GM19455 (cell line): ENCODE measurements at regions not wholly inside any gene's neighbourhood (a gene's known extent, or its start where the extent isn't known, plus 50 kb on each side); places are given as distances from the start of the nearest gene placed in this dataset.

Experiments
- ATAC-seq: cut with Tn5 transposase; IDR thresholded peaks from one replicate; pipeline ENCODE4 v1.9.1; 2021; ENCODE audit not compliant: unreplicated experiment

DNA sequence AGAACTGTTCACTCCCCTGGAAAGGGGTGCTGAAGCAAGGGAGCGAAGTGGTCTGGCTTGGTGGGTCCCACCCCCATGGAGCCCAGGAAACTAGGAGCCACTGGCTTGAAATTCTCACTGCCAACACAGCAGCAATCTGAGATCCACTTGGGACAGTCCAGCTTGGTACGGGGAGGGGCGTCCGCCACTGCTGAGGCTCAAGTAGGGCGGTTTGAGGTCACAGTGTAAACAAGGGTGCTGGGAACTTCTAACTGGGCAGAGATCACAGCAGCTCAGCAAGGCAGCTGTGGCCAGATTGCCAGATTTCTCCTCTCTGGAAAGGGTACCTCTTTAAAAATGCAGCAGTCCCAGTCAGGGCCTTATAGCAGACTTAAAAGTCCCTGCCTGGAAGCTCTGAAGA is 53.9 kb upstream of the GALNTL6 start:
- no peak for ATAC-seq

DNA sequence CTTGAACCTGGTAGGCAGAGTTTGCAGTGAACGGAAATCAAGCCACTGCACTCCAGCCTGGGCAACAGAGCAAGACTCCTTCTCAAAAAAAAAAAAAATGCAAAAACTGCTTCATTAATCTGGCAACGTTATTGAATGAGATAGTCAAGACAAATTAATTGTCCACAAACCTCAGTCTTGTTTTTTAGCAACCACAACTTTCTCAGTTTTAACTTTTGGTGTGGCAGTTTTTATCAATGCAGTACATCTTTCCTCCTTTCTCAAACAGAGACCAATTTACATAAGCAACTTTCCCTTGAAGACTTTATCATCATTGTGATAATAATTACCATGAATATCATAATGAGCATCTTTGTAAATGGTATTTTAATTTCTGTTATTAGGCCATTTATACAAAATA is 61.7 kb upstream of the GALNTL6 start:
- ATAC-seq, result no peak

DNA sequence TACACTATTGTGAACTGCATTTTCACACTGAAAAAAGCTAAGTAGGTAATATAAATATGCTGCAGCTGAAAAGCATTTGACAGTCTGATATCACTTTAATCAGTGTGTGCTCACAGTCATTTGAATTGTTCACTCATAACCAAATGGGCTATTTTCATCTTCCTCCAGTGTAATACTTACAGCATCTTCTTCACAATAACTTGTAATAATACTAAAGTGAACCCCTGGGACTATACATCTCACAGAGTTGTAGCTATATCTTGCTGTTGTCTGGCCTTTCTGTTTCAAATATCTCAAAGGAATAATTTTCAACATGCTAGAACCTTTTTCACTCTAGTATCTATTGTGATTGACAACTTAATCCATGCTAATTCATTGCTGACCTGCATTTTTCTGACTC is 66.8 kb upstream of the GALNTL6 start:
- ATAC-seq, result no peak

DNA sequence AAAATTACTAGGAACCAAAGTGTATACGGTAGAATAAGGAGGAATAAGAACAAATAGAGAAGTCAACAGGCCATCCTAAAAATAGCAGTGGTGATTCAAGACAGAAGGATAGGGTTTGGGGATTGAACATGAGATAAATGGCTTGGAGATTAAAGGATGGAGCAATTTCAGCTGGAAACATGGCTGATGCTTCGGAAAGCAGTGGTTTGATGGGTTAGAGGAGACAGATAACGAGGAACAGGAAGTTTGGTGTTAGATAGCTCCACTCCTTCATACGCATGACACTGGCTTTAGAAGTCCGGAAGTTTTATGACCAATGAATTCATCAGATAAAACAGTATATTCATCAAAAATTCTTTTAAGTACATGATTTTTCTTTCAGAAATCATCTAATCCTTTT is 70.8 kb upstream of the GALNTL6 start:
- ATAC-seq, result no peak

DNA sequence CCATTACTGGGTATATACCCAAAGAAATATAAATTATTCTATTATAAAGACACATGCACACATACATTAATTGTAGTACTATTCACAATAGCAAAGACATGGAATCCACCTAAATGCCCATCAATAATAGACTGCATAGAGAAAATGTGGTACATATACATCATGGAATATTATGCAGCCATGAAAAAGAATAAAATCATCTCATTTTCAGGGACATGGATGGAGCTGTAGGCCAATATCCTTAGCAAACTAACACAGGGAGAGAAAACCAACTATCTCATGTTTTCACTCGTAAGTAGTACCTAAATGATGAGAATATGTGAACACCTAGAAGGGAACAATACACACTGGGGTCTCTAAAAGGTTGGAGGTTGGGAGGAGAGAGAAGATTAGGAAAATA is 86.0 kb upstream of the GALNTL6 start:
- ATAC-seq, result no peak

DNA sequence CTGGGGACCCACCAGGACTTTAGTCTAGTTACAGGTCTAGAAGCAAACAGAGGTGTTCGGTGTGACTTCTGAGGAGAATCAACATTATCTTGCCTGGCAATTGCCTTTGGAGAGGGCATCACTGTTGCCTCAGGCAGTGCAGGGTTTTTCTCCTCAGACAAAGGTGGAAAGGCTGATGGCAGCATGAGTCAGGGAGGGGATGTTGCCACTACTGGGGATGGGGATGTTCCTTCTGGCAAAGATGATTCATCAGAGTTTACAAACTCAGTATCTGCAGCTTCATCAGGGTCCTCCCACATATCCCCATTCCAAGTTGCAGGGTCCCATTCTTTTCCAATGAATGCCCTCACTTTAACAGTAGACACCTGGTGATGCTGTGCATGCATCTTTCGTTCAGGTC is 91.3 kb upstream of the GALNTL6 start:
- ATAC-seq, result no peak

DNA sequence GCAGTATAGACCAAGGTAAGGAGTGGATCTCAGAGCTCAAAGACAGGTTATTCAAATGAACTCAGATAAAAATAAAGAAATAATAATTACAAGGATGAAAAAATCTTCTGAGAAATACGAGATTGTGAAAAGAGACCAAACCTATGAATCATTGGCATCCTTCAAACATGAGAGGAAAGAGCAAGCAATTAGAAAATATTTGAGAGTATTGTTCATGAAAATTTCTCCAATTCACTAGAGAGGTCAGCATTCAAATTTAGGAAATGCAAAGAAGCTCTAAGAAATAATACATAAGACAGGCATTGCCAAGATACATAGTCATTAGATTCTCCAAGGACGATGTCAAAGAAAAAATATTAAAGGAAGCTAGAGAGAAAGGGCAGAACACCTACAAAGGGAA is 93.5 kb upstream of the GALNTL6 start:
- no peak for ATAC-seq

DNA sequence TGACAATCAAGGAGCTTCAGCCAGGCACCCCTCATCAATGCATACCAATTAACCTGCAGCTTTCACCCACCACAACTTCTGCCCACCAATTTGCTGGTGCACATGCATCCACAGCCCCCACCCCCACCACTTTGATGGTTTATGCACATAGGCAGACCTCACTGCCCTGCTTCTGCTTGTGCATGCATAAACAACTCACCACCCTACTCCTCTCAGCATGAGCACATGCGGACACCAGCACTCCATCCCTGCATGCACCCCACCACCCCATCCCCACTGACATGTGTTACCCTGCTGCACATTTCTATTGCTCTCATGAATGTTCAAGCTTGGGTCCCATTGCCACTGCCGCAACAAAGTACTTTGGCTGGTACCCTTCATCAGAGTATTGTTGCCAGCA is 94.5 kb upstream of the GALNTL6 start:
- ATAC-seq, result no peak

DNA sequence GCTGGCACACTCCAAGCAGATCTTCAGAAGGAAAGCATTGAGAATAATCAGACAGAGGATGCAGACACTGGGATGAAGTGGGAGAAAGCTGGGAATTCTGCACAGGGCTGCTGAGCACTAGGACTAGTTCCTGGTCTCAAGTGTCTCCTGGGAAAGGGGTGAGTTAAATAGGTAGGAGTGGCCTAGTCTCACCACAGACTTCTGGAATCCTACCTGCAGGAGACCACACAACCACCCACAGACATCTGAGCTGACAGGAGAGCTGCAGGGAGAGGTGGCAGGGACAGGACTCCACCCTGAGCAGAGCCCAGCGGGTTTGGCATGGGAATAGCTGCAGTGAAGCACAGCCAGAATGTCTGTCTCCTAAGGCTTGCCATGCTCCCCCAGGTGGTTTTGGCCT is 95.1 kb upstream of the GALNTL6 start:
- no peak for ATAC-seq

DNA sequence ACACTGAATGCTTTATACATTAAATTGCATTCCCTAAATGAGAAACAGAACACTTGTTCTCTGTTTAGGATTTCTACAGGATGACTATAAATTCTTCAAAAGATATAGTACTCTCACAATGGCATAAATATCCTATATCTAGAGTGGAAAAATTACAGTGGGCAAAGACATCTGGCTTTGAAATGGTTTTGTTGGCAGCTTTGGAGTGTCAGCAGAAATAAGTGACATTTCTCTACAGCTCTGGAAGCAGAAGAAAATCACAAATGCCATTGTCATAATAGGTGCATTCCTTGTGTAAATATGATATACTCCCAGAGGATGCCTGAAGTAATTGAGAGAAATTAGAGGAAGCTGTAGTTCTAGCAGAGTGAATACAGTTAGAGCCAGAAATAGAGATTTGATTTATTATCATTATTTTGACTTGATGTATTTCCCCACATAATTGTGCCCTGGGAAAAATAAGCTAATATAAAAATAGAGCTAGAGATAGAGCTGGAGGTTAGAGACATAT is 95.9 kb upstream of the GALNTL6 start:
- ATAC-seq, result no peak

DNA sequence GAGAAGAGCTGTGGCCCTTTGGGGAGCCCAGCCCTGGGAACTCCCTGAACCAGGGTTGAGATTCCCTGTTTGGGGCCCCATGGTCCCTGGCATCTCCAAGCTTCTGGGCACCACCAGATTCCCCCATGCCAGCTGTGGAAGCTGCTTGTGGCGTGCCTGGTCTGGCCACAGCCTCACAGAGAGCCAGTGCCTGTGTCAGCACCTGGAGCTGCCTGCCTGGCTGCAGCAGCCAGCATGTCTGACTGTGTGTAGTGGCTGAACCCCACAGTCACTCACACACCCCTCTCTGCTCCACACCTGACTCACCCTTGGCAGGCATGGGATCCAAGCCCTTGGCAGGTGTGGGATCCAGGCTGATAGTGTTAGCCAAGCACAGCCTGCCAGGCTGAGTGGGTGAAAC is 97.2 kb upstream of the GALNTL6 start:
- ATAC-seq, result no peak

DNA sequence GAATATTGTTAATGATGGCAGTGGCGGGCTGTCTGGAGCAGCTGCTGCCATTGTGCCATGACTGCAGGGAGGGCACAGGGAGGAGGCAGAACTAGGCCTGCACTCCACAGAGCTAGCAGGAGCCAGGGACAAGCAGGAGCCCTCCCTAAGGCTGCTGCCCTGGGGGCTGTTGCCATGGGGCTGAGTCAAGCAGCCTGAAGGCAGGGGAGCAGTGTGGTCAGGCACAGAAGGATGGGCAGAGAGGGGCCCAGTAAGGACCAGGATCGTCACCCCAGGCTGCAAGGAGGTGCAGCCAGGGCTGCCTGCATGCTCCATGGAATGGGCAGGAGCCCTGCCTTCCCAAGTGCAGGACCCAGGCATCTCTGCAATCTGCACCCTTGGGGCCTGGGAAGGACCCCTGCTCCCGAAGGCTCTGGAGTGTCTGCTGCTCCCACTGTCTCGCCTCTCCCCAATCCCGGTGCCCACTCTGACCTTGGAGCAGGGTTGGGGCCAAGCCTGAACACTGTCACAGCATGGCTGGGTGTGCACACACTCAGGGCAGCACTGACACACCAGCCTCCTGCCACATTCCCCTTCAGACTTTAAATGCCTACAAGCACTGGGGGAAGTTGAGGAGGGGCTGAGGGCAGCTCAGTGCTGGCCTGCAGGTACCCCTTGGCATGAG is 98.3 kb upstream of the GALNTL6 start:
- ATAC-seq, result no peak

DNA sequence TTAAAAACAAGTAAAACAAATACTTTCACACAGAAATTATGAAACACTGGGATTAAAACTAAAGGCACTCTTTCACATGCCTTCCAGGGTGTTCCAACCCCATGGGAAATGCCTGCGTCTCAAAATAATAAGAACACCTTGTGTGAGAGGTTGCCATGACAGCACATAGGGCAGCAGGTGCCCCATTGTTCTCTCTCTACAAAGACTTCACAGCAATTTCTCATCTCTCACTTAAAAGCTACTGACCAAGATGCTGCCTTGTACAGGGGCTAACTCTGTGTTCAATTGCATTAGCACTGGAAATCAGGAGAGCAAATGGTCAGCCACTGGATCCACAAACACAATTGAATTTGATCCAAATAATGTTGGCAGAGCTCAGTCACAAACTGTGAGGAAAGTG is 102.5 kb upstream of the GALNTL6 start:
- no peak for ATAC-seq

DNA sequence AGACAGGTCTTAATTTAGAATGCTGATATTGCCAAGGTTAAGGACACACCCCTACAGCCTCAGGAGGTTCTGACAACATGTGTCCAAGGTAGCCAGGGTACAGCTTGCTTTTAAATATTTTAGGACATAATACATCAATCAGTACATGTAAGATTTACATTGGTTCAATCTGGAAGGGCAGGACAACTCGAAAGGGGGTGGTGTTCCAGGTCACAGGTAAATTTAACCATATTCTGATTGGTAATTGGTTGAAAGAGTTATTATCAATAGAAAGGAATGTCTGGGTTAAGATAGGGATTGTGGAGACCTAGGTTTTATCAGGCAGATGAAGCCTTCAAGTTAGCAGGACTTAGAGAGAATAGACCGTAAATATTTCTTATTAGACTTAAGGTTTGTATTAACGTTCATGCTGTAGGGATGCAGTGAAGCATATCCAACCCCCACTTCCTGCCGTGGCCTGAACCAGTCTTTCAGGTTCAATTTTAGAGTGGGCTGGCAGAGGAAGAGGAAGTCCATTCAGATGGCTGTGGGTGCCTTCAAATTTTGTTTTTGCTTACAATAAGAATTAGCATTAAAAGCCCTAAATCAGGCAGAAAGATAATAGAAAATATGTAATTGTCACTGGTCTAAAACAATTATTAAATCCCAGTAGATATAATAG is 136.5 kb upstream of the GALNTL6 start:
- peak; percentile 97 for ATAC-seq

DNA sequence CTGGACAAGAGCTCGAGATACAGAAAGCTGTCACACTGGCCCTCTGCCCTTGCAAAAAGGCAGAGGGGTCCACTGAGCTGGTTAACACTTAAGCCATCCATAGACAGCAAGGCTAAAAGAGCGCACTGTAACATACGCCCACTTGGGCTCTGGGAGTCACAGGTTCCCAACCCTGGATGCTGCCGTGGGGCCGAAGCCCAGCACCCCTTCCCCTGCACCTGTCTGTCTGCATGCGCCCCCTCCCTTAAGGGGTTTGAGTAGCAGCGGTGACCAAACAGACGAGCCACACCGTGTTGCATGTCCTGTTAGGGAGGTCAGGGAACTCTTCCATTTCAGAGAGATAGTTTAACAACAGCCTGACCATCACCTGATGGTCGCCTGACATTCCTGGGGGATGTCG is 138.4 kb upstream of the GALNTL6 start:
- no peak for ATAC-seq

DNA sequence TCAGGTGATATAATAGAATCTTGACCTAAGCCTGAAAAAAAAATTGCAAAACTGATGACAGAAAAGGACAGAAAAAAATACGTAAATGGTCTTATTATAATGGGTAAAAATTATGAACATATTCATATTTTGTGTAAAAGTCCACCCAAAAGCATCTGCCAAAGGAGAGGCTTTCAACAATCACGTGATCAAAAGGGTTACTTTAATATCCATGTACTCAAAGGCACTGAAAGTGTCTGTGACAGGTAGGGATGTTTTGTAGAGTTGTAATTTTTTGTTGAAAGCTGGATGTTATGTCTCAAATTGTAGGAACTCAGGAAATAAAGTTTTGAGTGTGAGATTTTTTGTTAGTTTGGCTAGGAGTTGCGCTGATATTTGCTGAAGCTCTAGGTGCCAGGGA is 144.8 kb upstream of the GALNTL6 start:
- no peak for ATAC-seq

DNA sequence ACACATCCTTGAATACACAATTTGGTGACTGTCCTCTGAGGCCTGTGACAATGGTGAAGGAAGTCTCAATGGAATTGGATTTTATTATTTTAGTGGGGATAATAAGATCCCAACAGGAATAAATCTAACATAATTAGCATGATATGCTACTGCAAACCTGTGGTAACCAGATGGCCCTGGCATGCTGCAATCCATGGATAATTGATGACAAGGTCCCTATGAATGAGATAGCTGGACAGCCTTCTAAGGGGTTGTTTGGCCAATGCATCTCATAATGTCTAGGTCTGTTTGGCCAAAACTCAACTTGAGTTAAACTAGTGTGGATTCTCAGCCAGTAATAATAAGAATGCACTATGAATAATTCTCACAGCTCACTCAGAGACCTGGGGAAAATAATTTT is 145.3 kb upstream of the GALNTL6 start:
- ATAC-seq, result no peak

DNA sequence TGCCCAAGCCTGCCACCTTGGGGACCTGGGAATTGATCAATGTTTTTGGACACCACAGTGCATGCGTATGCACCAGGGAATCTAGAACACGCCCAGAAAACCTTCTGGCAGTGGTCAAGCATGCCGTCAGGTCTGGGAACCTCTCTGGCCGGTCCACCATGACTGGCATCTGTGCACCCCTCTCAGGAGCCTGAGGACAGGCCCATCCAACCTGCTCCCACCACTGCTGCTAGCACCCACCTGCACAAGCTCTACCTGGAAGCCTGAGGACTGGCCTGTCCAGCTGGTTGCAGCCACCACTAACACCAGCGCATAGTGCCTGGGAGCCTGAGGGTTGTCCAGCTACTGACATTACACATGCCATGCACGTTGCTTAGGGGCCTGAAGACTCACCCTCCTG is 162.1 kb upstream of the GALNTL6 start:
- ATAC-seq, result no peak

DNA sequence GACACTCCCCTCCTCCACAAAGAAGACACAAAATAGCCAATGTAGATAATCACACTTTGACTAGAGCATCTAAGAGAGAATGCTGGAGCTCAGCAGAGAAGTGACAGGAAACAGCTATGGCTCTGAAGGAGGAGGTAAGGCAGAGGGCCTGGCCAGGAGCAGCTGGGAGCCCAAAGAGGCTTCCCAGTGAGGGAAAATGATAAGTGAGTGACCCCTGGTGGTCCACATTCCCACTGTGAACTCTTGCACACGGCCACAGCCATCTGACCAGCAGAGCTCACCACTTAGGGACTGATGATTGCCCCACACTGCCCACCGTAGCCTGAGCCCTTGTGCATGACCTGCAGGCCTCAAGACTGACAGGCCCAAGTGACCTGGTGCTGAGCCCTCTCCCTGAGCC is 162.7 kb upstream of the GALNTL6 start:
- peak; percentile 52 for ATAC-seq

DNA sequence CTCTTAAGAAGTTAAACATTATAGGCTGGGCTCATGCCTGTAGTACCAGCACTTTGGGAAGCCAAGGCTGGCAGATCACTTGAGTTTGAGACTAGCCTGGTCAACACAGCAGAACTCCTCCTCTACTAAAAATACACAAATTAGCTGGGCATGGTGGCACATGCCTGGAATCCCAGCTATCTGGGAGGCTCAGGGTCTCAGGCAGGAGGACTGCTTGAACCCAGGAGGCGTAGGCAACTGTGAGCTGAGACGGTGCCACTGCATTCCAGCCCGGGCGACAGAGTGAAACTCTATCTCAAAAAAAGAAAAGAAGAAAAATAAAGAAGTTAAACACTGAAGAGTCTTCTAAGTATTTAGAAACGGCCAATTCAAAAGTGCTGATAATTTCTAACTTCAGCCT is 164.3 kb upstream of the GALNTL6 start:
- no peak for ATAC-seq

DNA sequence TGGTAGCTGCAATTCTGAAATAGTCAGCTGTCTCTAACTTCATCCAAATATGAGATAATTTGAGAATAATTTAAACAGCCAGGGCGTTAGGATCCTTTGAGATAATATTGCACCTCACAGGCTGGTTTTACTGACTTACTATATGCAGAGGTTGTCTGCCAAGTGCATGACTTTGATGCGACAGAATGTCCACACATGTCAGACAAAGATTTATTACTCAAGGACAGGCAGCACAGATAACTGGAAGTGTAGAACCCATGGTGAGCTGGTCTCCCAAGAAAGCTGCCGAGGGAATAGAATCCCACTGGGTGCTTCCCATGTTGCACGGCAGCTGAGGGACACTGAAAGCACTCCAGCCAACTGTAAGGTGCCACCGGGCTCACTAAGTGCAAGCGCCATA is 166.2 kb upstream of the GALNTL6 start:
- no peak for ATAC-seq

DNA sequence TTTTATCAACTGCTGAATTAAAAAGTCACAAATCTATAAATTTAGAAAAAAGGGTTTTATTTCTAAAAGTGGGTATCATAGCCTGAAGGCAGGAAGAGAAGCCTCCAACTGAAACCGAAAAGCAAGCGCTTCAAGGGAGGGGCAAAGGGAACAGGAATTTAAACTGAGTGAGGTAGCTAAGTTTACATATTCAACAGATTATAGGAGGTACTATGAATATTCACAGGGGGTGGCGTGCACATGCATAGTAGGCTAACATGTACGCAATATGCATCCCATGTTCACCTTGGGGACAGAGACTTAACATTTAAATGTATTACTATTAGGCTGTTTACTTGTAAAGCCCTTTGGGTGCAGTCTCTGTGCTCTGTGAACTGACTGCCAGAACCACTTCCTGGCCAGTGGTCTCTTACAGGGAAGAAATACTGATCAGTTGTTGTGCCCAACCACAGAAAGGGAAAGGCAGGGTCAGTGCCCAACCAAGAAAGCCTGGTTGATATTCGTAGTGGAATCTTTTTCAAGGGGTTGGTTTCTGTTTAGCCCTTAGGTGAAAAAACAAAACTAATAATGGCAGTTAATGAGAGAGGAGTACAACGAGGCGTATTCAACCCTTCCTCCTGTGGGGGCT is 168.7 kb upstream of the GALNTL6 start:
- ATAC-seq, result peak; percentile 80
